Activated CD4-positive, alpha-beta T cell treated with anti-CD3 and anti-CD28 coated beads for 36 hours (primary cell): ENCODE measurements at regions not wholly inside any gene's neighbourhood (a gene's known extent, or its start where the extent isn't known, plus 50 kb on each side); places are given as distances from the start of the nearest gene placed in this dataset.

Experiments used
- ATAC-seq: fragments of 200-7000 bp; cut with Tn5 transposase; one replicate; pipeline ENCODE4 v1.10.0; 2021; ENCODE audit warnings: mild to moderate bottlenecking, moderate library complexity
- CTCF ChIA-PET: fragments of 350-600 bp; sonication (Branson Sonifier 250); formaldehyde crosslinking; loops from one replicate; lab custom pipeline; 2021; ENCODE audit warnings: antibody characterized with exemption; lab: Charles Lee
- POLR2A ChIA-PET: fragments of 350-600 bp; sonication (Branson Sonifier 250); formaldehyde crosslinking; loops from one replicate; lab custom pipeline; 2021; ENCODE audit warnings: antibody characterized with exemption, inconsistent platforms; lab: Charles Lee
- DNase-seq: peaks from one replicate; pipeline ENCODE4 v3.0.0-alpha.2; 2020
- H3K27ac Mint-ChIP-seq: one replicate; pipeline ENCODE4 v1.8.0; 2021; ENCODE audit warnings: mixed read lengths
- H3K27me3 Mint-ChIP-seq: one replicate; pipeline ENCODE4 v1.8.0; 2021; ENCODE audit warnings: mixed read lengths
- H3K36me3 Mint-ChIP-seq: one replicate; pipeline ENCODE4 v1.8.0; 2021; ENCODE audit warnings: low read depth, mixed read lengths
- H3K4me1 Mint-ChIP-seq: one replicate; pipeline ENCODE4 v1.8.0; 2021; ENCODE audit warnings: mixed read lengths
- H3K4me3 Mint-ChIP-seq: one replicate; pipeline ENCODE4 v1.8.0; 2021; ENCODE audit warnings: mild to moderate bottlenecking, moderate library complexity, mixed read lengths
- H3K9me3 Mint-ChIP-seq: one replicate; pipeline ENCODE4 v1.8.0; 2021; ENCODE audit warnings: low read depth, mixed read lengths
- intact Hi-C, 2 experiments: fragments of 100-400 bp; cut with DNase I in 1 of 2; cut with micrococcal nuclease in 1 of 2; formaldehyde crosslinking; loops; one replicate each; pipeline versions ENCODE4 v1.14.2 to v1.15.1; 2022 to 2024; cut with DNase I, micrococcal nuclease

DNA sequence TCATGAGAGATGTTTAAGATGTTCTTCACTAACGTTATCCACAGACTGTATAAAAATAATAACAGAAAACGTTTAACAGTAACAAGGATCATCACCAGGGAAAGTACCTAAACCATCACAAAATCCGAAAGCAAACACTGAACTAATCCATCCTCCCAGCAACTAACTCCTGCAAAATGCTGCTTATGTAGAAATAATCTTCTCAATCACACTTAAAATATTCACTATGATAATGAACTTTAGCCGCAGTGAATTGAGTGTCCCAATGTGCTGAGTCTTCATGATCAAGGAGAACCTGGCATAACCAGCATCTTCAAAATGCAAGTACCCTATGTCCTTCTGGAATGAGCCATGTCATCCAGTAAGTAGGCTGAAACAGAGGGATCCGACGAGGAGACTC lies 166.1 kb downstream of the LTN1 start:
- intact Hi-C loops: no loop called here
- Mint-ChIP-seq H3K36me3 (no peaks in the 10 kb centered on the region), H3K27ac (no peak overlapping the region), H3K4me1 (peaks cover 13% of the 10 kb centered on the region), H3K4me3 (no peak overlapping the region), H3K27me3 (no peaks in the 10 kb centered on the region), H3K9me3 (no peaks in the 10 kb centered on the region)
- ChIA-PET POLR2A (no interaction called here), CTCF (no interaction called here)
- DNase-seq: no peak
- no peak for ATAC-seq

GRCh38 chr21:28826021-28826420 lies 166.7 kb downstream of the LTN1 start:
- ChIA-PET CTCF (no interaction called here), POLR2A (no interaction called here)
- H3K27me3 Mint-ChIP-seq: no peaks in the 10 kb centered on the region
- intact Hi-C loops: no loop called here
- ATAC-seq: no peak
- H3K4me1 Mint-ChIP-seq: peaks cover 11% of the 10 kb centered on the region
- H3K36me3 Mint-ChIP-seq: no peaks in the 10 kb centered on the region
- no peaks in the 10 kb centered on the region for H3K9me3 Mint-ChIP-seq
- no peak overlapping the region for H3K27ac Mint-ChIP-seq
- no peak overlapping the region for H3K4me3 Mint-ChIP-seq
- DNase-seq: no peak

DNA sequence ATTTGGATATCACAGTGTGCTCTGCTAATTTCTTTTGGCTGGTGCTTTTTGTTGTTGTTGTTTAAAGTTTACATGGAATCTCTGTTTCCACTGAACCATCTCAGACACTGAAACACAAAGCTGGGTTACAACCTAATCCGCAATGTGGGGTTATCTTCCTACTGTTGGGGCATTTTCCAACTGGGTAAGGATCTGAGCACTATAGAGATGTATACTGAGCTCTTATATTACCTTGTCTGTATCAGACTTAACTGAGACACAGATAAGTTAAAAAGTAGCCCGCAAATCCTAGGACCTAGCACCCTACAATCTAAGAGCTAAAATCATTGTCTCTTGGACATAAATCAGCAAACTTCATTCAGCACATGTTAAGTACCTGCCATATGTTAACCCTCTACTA lies 169.2 kb downstream of the LTN1 start:
- Mint-ChIP-seq H3K27ac (no peak overlapping the region), H3K27me3 (no peaks in the 10 kb centered on the region), H3K9me3 (no peaks in the 10 kb centered on the region), H3K4me3 (no peak overlapping the region), H3K4me1 (peaks cover 6% of the 10 kb centered on the region), H3K36me3 (no peaks in the 10 kb centered on the region)
- DNase-seq (no peak), ATAC-seq (no peak)
- intact Hi-C loops: no loop called here
- ChIA-PET POLR2A (no interaction called here), CTCF (interaction anchor here (0.6 to 0.9 kb wide), 2 partner anchors 8 to 78 kb away, joined by 3 read pairs; no protein-coding TSS in a partner anchor)

- DNase-seq (no peak), ATAC-seq (no peak)
- intact Hi-C loops: no loop called here
- Mint-ChIP-seq H3K36me3 (no peaks in the 10 kb centered on the region), H3K4me3 (no peak overlapping the region), H3K9me3 (no peaks in the 10 kb centered on the region), H3K27ac (no peak overlapping the region), H3K27me3 (no peaks in the 10 kb centered on the region), H3K4me1 (peaks cover 5% of the 10 kb centered on the region)
- ChIA-PET POLR2A (no interaction called here), CTCF (no interaction called here)
Measured at GRCh38 chr21:28822486-28823335, 170.0 kb downstream of the LTN1 start.

DNA sequence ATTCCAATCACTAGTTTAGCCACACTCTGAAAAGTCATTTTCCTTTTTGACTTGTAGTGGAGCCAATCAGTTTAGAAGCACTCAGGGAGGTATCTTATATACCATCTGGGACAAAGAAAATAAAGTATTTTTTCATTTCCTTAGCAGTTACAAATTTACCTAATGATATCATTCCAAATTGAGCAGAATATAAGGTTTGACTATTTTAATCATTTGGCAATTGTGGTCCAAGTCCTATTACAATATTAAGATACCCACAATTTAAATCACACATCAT lies 170.6 kb downstream of the LTN1 start:
- CTCF ChIA-PET: no interaction called here
- intact Hi-C loops: no loop called here
- ATAC-seq (no peak), DNase-seq (no peak)
- Mint-ChIP-seq H3K27ac (no peak overlapping the region), H3K27me3 (no peaks in the 10 kb centered on the region), H3K4me1 (no peaks in the 10 kb centered on the region), H3K4me3 (no peak overlapping the region), H3K9me3 (no peaks in the 10 kb centered on the region), H3K36me3 (no peaks in the 10 kb centered on the region)
- POLR2A ChIA-PET: no interaction called here

DNA sequence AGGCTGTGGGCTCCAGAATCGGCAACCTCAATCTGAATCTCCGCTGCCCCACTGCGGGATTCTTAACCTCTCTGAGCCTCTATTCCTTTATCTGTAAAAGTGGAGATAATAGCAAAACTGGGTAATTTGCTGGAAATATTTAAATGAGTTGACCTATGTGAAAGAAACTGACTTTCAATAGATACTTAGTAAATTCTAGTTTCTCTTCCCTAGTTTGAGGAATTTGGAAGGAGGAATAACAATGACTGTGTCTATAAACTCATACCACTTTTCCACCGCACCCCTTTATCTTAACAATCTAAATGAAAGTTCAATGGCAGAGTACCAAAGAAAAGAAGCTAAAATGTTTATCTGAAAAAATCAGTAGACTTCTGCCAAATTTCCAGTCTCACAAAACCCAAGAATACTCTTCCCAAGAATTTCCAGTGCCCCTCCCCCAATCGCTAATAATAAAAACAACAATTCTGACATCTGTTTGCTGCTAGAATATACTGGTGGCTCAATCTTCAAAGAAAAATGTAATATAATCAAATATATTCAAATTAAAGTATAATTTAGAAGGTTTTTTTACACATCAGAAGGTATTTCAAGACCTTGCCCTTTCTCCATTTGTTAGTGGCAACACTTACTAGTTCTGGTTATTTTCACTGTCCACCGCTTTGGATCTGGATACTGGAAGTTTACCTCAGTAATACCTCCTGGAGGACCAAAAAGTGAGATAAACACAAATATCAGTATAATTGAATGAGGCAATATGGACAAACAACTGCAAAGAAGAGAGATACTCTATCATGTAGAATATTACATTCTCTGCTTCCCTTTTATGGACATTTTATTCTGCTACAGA lies 171.2 kb downstream of the LTN1 start:
- no peaks in the 10 kb centered on the region for H3K4me1 Mint-ChIP-seq
- CTCF ChIA-PET: no interaction called here

GRCh38 chr21:28818663-28819278 lies 173.9 kb downstream of the LTN1 start:
- no peak for ATAC-seq
- ChIA-PET CTCF (no interaction called here), POLR2A (interaction anchor here (0.6 kb wide), 1 partner anchor 211 kb away, joined by 5 read pairs; no protein-coding TSS in a partner anchor)
- Mint-ChIP-seq H3K4me1 (no peaks in the 10 kb centered on the region), H3K27ac (no peak overlapping the region), H3K27me3 (no peaks in the 10 kb centered on the region), H3K36me3 (peaks cover 3% of the 10 kb centered on the region), H3K9me3 (peaks cover 8% of the 10 kb centered on the region), H3K4me3 (no peak overlapping the region)
- DNase-seq: no peak
- intact Hi-C loops: no loop called here

More for the DNA sequence above, 171.2 kb downstream of the LTN1 start:
- H3K4me3 Mint-ChIP-seq: no peak overlapping the region
- intact Hi-C loops: no loop called here
- H3K27ac Mint-ChIP-seq: no peak overlapping the region
- no peaks in the 10 kb centered on the region for H3K27me3 Mint-ChIP-seq
- POLR2A ChIA-PET: no interaction called here
- H3K36me3 Mint-ChIP-seq: no peaks in the 10 kb centered on the region
- no peaks in the 10 kb centered on the region for H3K9me3 Mint-ChIP-seq
- ATAC-seq (no peak), DNase-seq (no peak)

DNA sequence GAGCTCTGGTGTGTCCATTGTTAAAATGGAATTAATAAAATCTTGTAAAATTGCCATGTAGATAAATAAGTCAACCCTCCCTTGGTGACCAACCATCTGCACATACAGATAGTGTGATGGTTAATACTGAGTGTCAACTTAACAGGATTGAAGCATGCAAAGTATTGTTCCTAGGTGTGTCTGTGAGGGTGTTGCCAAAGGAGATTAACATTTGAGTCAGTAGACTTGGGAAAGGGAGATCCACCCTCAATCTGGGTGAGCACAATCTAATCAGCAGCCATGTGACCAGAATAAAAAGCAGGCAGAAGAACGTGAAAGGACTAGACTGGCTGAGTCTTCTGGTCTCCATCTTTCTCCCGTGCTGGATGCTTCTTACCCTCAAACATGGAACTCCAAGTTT lies 174.8 kb downstream of the LTN1 start:
- DNase-seq (no peak), ATAC-seq (no peak)
- peaks cover 3% of the 10 kb centered on the region for H3K36me3 Mint-ChIP-seq
- intact Hi-C loops: no loop called here
- peaks cover 8% of the 10 kb centered on the region for H3K9me3 Mint-ChIP-seq
- no peak overlapping the region for H3K27ac Mint-ChIP-seq
- CTCF ChIA-PET: interaction anchor here (0.7 kb wide), 1 partner anchor 49 kb away, joined by 3 read pairs; no protein-coding TSS in a partner anchor
- H3K4me1 Mint-ChIP-seq: no peaks in the 10 kb centered on the region
- POLR2A ChIA-PET: interaction anchor here (0.6 kb wide), 1 partner anchor 210 kb away, joined by 5 read pairs; no protein-coding TSS in a partner anchor
- H3K27me3 Mint-ChIP-seq: no peaks in the 10 kb centered on the region
- H3K4me3 Mint-ChIP-seq: no peak overlapping the region

GRCh38 chr21:28811860-28812259 lies 180.8 kb downstream of the LTN1 start:
- peaks cover 21% of the 10 kb centered on the region for H3K36me3 Mint-ChIP-seq
- no peaks in the 10 kb centered on the region for H3K4me1 Mint-ChIP-seq
- H3K27me3 Mint-ChIP-seq: no peaks in the 10 kb centered on the region
- no peak overlapping the region for H3K4me3 Mint-ChIP-seq
- no peak for DNase-seq
- POLR2A ChIA-PET: no interaction called here
- H3K9me3 Mint-ChIP-seq: peaks cover 14% of the 10 kb centered on the region
- ATAC-seq: no peak
- H3K27ac Mint-ChIP-seq: no peak overlapping the region
- intact Hi-C loops: no loop called here
- CTCF ChIA-PET: interaction anchor here (1.0 kb wide), 1 partner anchor 66 kb away, joined by 3 read pairs; no protein-coding TSS in a partner anchor

- Mint-ChIP-seq H3K4me1 (no peaks in the 10 kb centered on the region), H3K9me3 (peaks cover 13% of the 10 kb centered on the region), H3K27me3 (no peaks in the 10 kb centered on the region), H3K36me3 (peaks cover 21% of the 10 kb centered on the region), H3K27ac (no peak overlapping the region), H3K4me3 (no peak overlapping the region)
- intact Hi-C loops: no loop called here
- DNase-seq: no peak
- ChIA-PET CTCF (interaction anchor here (1.0 kb wide), 1 partner anchor 65 kb away, joined by 3 read pairs; no protein-coding TSS in a partner anchor), POLR2A (no interaction called here)
- no peak for ATAC-seq
Measured at GRCh38 chr21:28810826-28811524, 181.7 kb downstream of the LTN1 start.

GRCh38 chr21:28805885-28806284 lies 186.8 kb downstream of the LTN1 start:
- Mint-ChIP-seq H3K4me3 (no peak overlapping the region), H3K27ac (no peak overlapping the region), H3K4me1 (no peaks in the 10 kb centered on the region), H3K36me3 (peaks cover 19% of the 10 kb centered on the region), H3K27me3 (no peaks in the 10 kb centered on the region), H3K9me3 (peaks cover 6% of the 10 kb centered on the region)
- intact Hi-C loops: no loop called here
- ChIA-PET CTCF (interaction anchor here (1.1 kb wide), 1 partner anchor 27 kb away, joined by 4 read pairs; no protein-coding TSS in a partner anchor), POLR2A (no interaction called here)
- ATAC-seq (no peak), DNase-seq (no peak)
